HEK293 (cell line): ENCODE measurements at regions not wholly inside any gene's neighbourhood (a gene's known extent, or its start where the extent isn't known, plus 50 kb on each side); places are given as distances from the start of the nearest gene placed in this dataset.

Experiments used
- CTCF ChIA-PET: fragments of 350-600 bp; formaldehyde crosslinking; extraction: SDS; loops from one replicate; lab custom pipeline; 2021; ENCODE audit warnings: antibody characterized with exemption; lab: Yijun Ruan, JAX
- POLR2A ChIA-PET: fragments of 300-600 bp; formaldehyde crosslinking; extraction: SDS; loops from one replicate; lab custom pipeline; 2020; ENCODE audit warnings: antibody characterized with exemption, inconsistent platforms; lab: Yijun Ruan, JAX
- H3K27ac ChIP-seq: fragments of 200-500 bp; sonication (Bioruptor generic); 2 replicates; pipeline ENCODE4 v1.5.1; 2014; ENCODE audit warnings: low read depth, low read length, control low read depth, inconsistent platforms; ENCODE audit errors: extremely low read depth
- H3K36me3 ChIP-seq, 2 experiments: fragments of 200-500 bp in 1 of 2; sonication (Bioruptor generic) in 1 of 2; 1 replicate in 1 of 2; 2 replicates in 1 of 2; pipeline ENCODE4 v1.5.1; 2014 to 2017; ENCODE audit warnings: inconsistent platforms in 2 of 2, low read length in 2 of 2; ENCODE audit not compliant: control insufficient read depth in 2 of 2, insufficient read depth in 1 of 2
- H3K4me1 ChIP-seq: fragments of 200-500 bp; sonication (Bioruptor generic); 2 replicates; pipeline ENCODE4 v1.5.1; 2014; ENCODE audit warnings: mild to moderate bottlenecking, low read length, inconsistent platforms; ENCODE audit not compliant: control insufficient read depth, insufficient read depth
- H3K4me3 ChIP-seq: 2 replicates; pipeline ENCODE4 v1.5.1; 2011; ENCODE audit warnings: low read depth, mild to moderate bottlenecking, control low read depth, low read length, moderate library complexity
- H3K9me3 ChIP-seq: fragments of 200-500 bp; sonication (Bioruptor generic); 2 replicates; pipeline ENCODE4 v1.5.1; 2014; ENCODE audit warnings: low read depth, low read length, inconsistent platforms; ENCODE audit not compliant: control insufficient read depth, insufficient read depth
- GFI1B ChIP-seq: fragments of 450-650 bp; formaldehyde crosslinking; IDR thresholded peaks from 2 replicates; pipeline ENCODE4 v1.5.1; 2016; ENCODE audit warnings: missing biosample characterization, missing genetic modification characterization
- HOXC10 ChIP-seq: sonication (generic); formaldehyde crosslinking; IDR thresholded peaks from 2 replicates; pipeline ENCODE4 v1.8.1; 2023; ENCODE audit warnings: mild to moderate bottlenecking, missing genetic modification reagents
- MYNN ChIP-seq: fragments of 450-650 bp; formaldehyde crosslinking; IDR thresholded peaks from 2 replicates; pipeline ENCODE4 v1.5.1; 2016; ENCODE audit warnings: missing biosample characterization, missing genetic modification characterization, borderline replicate concordance
- SCRT1 ChIP-seq: fragments of 450-650 bp; formaldehyde crosslinking; IDR thresholded peaks from 2 replicates; pipeline ENCODE4 v1.5.1; 2016; ENCODE audit warnings: missing biosample characterization, missing genetic modification characterization, borderline replicate concordance
- SCRT2 ChIP-seq: fragments of 450-650 bp; formaldehyde crosslinking; IDR thresholded peaks from 2 replicates; pipeline ENCODE4 v1.5.1; 2016; ENCODE audit warnings: missing biosample characterization, missing genetic modification characterization
- ZEB2 ChIP-seq: fragments of 450-650 bp; formaldehyde crosslinking; IDR thresholded peaks from 2 replicates; pipeline ENCODE4 v1.5.1; 2016; ENCODE audit warnings: missing biosample characterization, missing genetic modification characterization
- ZNF133 ChIP-seq: fragments of 450-650 bp; formaldehyde crosslinking; IDR thresholded peaks from 2 replicates; pipeline ENCODE4 v1.5.1; 2016; ENCODE audit warnings: missing biosample characterization, missing genetic modification characterization
- ZNF23 ChIP-seq: fragments of 450-650 bp; formaldehyde crosslinking; IDR thresholded peaks from 2 replicates; pipeline ENCODE4 v1.5.1; 2016; ENCODE audit warnings: missing biosample characterization, missing genetic modification characterization, borderline replicate concordance
- ZNF239 ChIP-seq: fragments of 450-650 bp; formaldehyde crosslinking; IDR thresholded peaks from 2 replicates; pipeline ENCODE4 v1.5.1; 2016; ENCODE audit warnings: missing biosample characterization, missing genetic modification characterization
- ZNF24 ChIP-seq: fragments of 450-650 bp; formaldehyde crosslinking; IDR thresholded peaks from 2 replicates; pipeline ENCODE4 v1.5.1; 2016; ENCODE audit warnings: missing biosample characterization, missing genetic modification characterization
- ZNF280D ChIP-seq: fragments of 450-650 bp; formaldehyde crosslinking; IDR thresholded peaks from 2 replicates; pipeline ENCODE4 v1.5.1; 2016; ENCODE audit warnings: missing biosample characterization, missing genetic modification characterization
- ZNF366 ChIP-seq: fragments of 450-650 bp; formaldehyde crosslinking; conservative IDR thresholded peaks from 2 replicates; pipeline ENCODE4 v1.5.1; 2016; ENCODE audit warnings: missing biosample characterization, missing genetic modification characterization
- ZNF37A ChIP-seq: fragments of 450-650 bp; IDR thresholded peaks from 2 replicates; pipeline ENCODE4 v1.5.1; 2018; ENCODE audit warnings: missing biosample characterization, missing genetic modification characterization
- ZNF394 ChIP-seq: fragments of 450-650 bp; formaldehyde crosslinking; IDR thresholded peaks from 2 replicates; pipeline ENCODE4 v1.5.1; 2016; ENCODE audit warnings: missing biosample characterization, missing genetic modification characterization, mild to moderate bottlenecking, moderate library complexity, borderline replicate concordance
- ZNF398 ChIP-seq: fragments of 450-650 bp; formaldehyde crosslinking; IDR thresholded peaks from 2 replicates; pipeline ENCODE4 v1.5.1; 2017; ENCODE audit warnings: missing biosample characterization, missing genetic modification characterization
- ZNF639 ChIP-seq: fragments of 450-650 bp; formaldehyde crosslinking; IDR thresholded peaks from 2 replicates; pipeline ENCODE4 v1.5.1; 2016; ENCODE audit warnings: missing biosample characterization, missing genetic modification characterization
- ZNF664 ChIP-seq: fragments of 450-650 bp; formaldehyde crosslinking; IDR thresholded peaks from 2 replicates; pipeline ENCODE4 v1.5.1; 2016; ENCODE audit warnings: missing biosample characterization, missing genetic modification characterization
- ZSCAN16 ChIP-seq: fragments of 450-650 bp; formaldehyde crosslinking; IDR thresholded peaks from 2 replicates; pipeline ENCODE4 v1.5.1; 2016; ENCODE audit warnings: missing biosample characterization, missing genetic modification characterization
- TF ChIP-seq, protein P1 (sequence below): IDR thresholded peaks from 2 replicates; pipeline ENCODE4 v1.6.1; 2011; ENCODE audit warnings: mild to moderate bottlenecking, low read depth, low read length, borderline replicate concordance
- TF ChIP-seq, protein P2 (sequence below): fragments of 450-650 bp; formaldehyde crosslinking; IDR thresholded peaks from 2 replicates; pipeline ENCODE4 v1.5.1; 2016; ENCODE audit warnings: missing biosample characterization, missing genetic modification characterization

GRCh38 chr16:80417706-80418271 lies 123.0 kb upstream of the DYNLRB2 start (continued):
- TF ChIP-seq, protein P1, sequence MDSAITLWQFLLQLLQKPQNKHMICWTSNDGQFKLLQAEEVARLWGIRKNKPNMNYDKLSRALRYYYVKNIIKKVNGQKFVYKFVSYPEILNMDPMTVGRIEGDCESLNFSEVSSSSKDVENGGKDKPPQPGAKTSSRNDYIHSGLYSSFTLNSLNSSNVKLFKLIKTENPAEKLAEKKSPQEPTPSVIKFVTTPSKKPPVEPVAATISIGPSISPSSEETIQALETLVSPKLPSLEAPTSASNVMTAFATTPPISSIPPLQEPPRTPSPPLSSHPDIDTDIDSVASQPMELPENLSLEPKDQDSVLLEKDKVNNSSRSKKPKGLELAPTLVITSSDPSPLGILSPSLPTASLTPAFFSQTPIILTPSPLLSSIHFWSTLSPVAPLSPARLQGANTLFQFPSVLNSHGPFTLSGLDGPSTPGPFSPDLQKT, result no peak

GRCh38 chr16:80408014-80408413 lies 132.8 kb upstream of the DYNLRB2 start:
- no peak overlapping the region for H3K27ac ChIP-seq
- POLR2A ChIA-PET, result no interaction called here
- no peak overlapping the region for H3K4me3 ChIP-seq
- CTCF ChIA-PET, result no interaction called here
- no peaks in the 10 kb centered on the region for H3K9me3 ChIP-seq
- no peaks in the 10 kb centered on the region for H3K36me3 ChIP-seq
- H3K4me1 ChIP-seq, result no peaks in the 10 kb centered on the region
- TF ChIP-seq ZNF664 (tag by site-specific recombination) (peak; percentile 53), SCRT2 (tag by site-specific recombination) (no peak), ZNF133 (tag by site-specific recombination) (no peak), ZNF394 (tag by site-specific recombination) (no peak), ZNF366 (tag by site-specific recombination) (no peak), ZNF398 (tag by site-specific recombination) (no peak), ZNF280D (tag by site-specific recombination) (no peak)
- TF ChIP-seq, all 188 proteins: peak for 1

GRCh38 chr16:80407265-80407987 lies 133.4 kb upstream of the DYNLRB2 start:
- TF ChIP-seq ZSCAN16 (tag by site-specific recombination) (no peak), GFI1B (tag by site-specific recombination) (no peak), ZNF24 (tag by site-specific recombination) (no peak), ZNF239 (tag by site-specific recombination) (no peak), MYNN (tag by site-specific recombination) (no peak), ZNF37A (tag by site-specific recombination) (no peak), HOXC10 (CRISPR knock-in tag) (no peak), SCRT1 (tag by site-specific recombination) (no peak), ZNF23 (tag by site-specific recombination) (no peak), ZEB2 (no peak), ZNF639 (tag by site-specific recombination) (no peak)
- TF ChIP-seq, protein P2, sequence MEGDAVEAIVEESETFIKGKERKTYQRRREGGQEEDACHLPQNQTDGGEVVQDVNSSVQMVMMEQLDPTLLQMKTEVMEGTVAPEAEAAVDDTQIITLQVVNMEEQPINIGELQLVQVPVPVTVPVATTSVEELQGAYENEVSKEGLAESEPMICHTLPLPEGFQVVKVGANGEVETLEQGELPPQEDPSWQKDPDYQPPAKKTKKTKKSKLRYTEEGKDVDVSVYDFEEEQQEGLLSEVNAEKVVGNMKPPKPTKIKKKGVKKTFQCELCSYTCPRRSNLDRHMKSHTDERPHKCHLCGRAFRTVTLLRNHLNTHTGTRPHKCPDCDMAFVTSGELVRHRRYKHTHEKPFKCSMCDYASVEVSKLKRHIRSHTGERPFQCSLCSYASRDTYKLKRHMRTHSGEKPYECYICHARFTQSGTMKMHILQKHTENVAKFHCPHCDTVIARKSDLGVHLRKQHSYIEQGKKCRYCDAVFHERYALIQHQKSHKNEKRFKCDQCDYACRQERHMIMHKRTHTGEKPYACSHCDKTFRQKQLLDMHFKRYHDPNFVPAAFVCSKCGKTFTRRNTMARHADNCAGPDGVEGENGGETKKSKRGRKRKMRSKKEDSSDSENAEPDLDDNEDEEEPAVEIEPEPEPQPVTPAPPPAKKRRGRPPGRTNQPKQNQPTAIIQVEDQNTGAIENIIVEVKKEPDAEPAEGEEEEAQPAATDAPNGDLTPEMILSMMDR (tag by site-specific recombination), result no peak
- ChIA-PET POLR2A (no interaction called here), CTCF (no interaction called here)
- Histone ChIP-seq H3K9me3 (no peaks in the 10 kb centered on the region), H3K36me3 (no peaks in the 10 kb centered on the region), H3K4me3 (no peak overlapping the region), H3K27ac (no peak overlapping the region), H3K4me1 (no peaks in the 10 kb centered on the region)
